Natural killer cell (primary cell): ENCODE measurements at regions not wholly inside any gene's neighbourhood (a gene's known extent, or its start where the extent isn't known, plus 50 kb on each side); places are given as distances from the start of the nearest gene placed in this dataset.

ENCODE experiments used
- ATAC-seq, 3 donors: fragments of 150-1000 bp in 2 of 3; fragments of 200-7000 bp in 1 of 3; cut with Tn5 transposase; 1 replicate in 1 of 3; 2 replicates in 2 of 3; pipeline ENCODE4 v1.10.0; 2021; ENCODE audit warnings: mild to moderate bottlenecking in 2 of 3, moderate library complexity in 2 of 3
- DNase-seq, 2 donors: peaks; one replicate each; pipeline versions ENCODE4 v3.0.0 to v3.0.0-alpha.2; 2013 to 2021; ENCODE audit warnings: mixed read lengths in 1 of 2
- H3K27ac ChIP-seq: one replicate; pipeline ENCODE4 v1.5.1; 2013; ENCODE audit warnings: mild to moderate bottlenecking, low read length
- H3K27me3 ChIP-seq: one replicate; pipeline ENCODE4 v1.6.1; 2013; ENCODE audit warnings: low read length; ENCODE audit not compliant: control insufficient read depth, insufficient read depth
- H3K36me3 ChIP-seq: one replicate; pipeline ENCODE4 v1.6.1; 2013; ENCODE audit warnings: low read length; ENCODE audit not compliant: control insufficient read depth, insufficient read depth
- H3K4me1 ChIP-seq: one replicate; pipeline ENCODE4 v1.6.1; 2013; ENCODE audit warnings: low read length; ENCODE audit not compliant: control insufficient read depth, insufficient read depth
- H3K4me3 ChIP-seq: one replicate; pipeline ENCODE4 v1.5.1; 2013; ENCODE audit warnings: low read length
- H3K9me3 ChIP-seq: one replicate; pipeline ENCODE4 v1.6.1; 2013; ENCODE audit warnings: low read length; ENCODE audit not compliant: control insufficient read depth, insufficient read depth
- H3K27ac Mint-ChIP-seq, 2 donors: one replicate each; pipeline ENCODE4 v1.8.0; 2022; ENCODE audit warnings: mild to moderate bottlenecking in 2 of 2, mixed read lengths in 2 of 2, moderate library complexity in 1 of 2
- H3K27me3 Mint-ChIP-seq, 2 donors: one replicate each; pipeline ENCODE4 v1.8.0; 2022; ENCODE audit warnings: low read depth in 2 of 2, mixed read lengths in 2 of 2
- H3K36me3 Mint-ChIP-seq: one replicate; pipeline ENCODE4 v1.8.0; 2022; ENCODE audit warnings: mixed read lengths
- H3K4me1 Mint-ChIP-seq, 2 donors: one replicate each; pipeline ENCODE4 v1.8.0; 2022; ENCODE audit warnings: mixed read lengths in 2 of 2
- H3K4me3 Mint-ChIP-seq: one replicate; pipeline ENCODE4 v1.8.0; 2022; ENCODE audit warnings: mild to moderate bottlenecking, moderate library complexity, mixed read lengths
- H3K9me3 Mint-ChIP-seq, 2 donors: one replicate each; pipeline ENCODE4 v1.8.0; 2022; ENCODE audit warnings: mixed read lengths in 2 of 2
- CTCF ChIP-seq: fragments of 200-600 bp; IDR thresholded peaks from one replicate; pipeline ENCODE4 v1.8.0; 2022; ENCODE audit warnings: antibody characterized with exemption
- WGBS: methylation state at CpG from one replicate; pipeline ENCODE4 v1.1.7; 2013; ENCODE audit warnings: missing lambda C conversion rate; ENCODE audit not compliant: insufficient coverage; 5-methylcytosine and 5-hydroxymethylcytosine counted together
- intact Hi-C: fragments of 100-400 bp; cut with micrococcal nuclease; formaldehyde crosslinking; loops from one replicate; pipeline ENCODE4 v1.14.2; 2022

- ATAC-seq (no peak), DNase-seq (no peak)
- H3K9me3 Mint-ChIP-seq, result peaks cover 10 to 14% of the 10 kb centered on the region in 2 donors
- H3K36me3 Mint-ChIP-seq, result peaks cover 13% of the 10 kb centered on the region
- H3K4me3 ChIP-seq, result no peak overlapping the region
- no peak overlapping the region for H3K4me3 Mint-ChIP-seq
- H3K27me3 Mint-ChIP-seq, result no peaks in the 10 kb centered on the region
- H3K27ac ChIP-seq, result no peak overlapping the region
- H3K9me3 ChIP-seq, result peaks cover 4% of the 10 kb centered on the region
- H3K36me3 ChIP-seq, result no peaks in the 10 kb centered on the region
- 96% methylated on average over 3 of the region's 3 CpGs for WGBS
- H3K27ac Mint-ChIP-seq, result no peak overlapping the region
- H3K4me1 ChIP-seq, result no peaks in the 10 kb centered on the region
- intact Hi-C loops, result no loop called here
- H3K4me1 Mint-ChIP-seq, result no peaks in the 10 kb centered on the region
- H3K27me3 ChIP-seq, result no peaks in the 10 kb centered on the region
- TF ChIP-seq CTCF, result no peak
These were observed 201.3 kb upstream of the NT5C1B start for GRCh38 chr2:18790509-18791171.

- H3K9me3 ChIP-seq, result peaks cover 4% of the 10 kb centered on the region
- DNase-seq (no peak), ATAC-seq (no peak)
- H3K4me3 Mint-ChIP-seq, result no peak overlapping the region
- no peak overlapping the region for H3K27ac ChIP-seq
- WGBS, result 93% methylated on average over 4 of the region's 5 CpGs
- H3K9me3 Mint-ChIP-seq, result peaks cover 10 to 15% of the 10 kb centered on the region in 2 donors
- H3K36me3 Mint-ChIP-seq, result peaks cover 13% of the 10 kb centered on the region
- intact Hi-C loops, result no loop called here
- H3K4me1 Mint-ChIP-seq, result no peaks in the 10 kb centered on the region
- H3K4me1 ChIP-seq, result no peaks in the 10 kb centered on the region
- no peak overlapping the region for H3K27ac Mint-ChIP-seq
- no peaks in the 10 kb centered on the region for H3K27me3 ChIP-seq
- TF ChIP-seq CTCF, result no peak
- no peak overlapping the region for H3K4me3 ChIP-seq
- H3K36me3 ChIP-seq, result no peaks in the 10 kb centered on the region
- H3K27me3 Mint-ChIP-seq, result no peaks in the 10 kb centered on the region
These were observed 199.2 kb upstream of the NT5C1B start for GRCh38 chr2:18788592-18788991.

GRCh38 chr2:18787726-18788125, 198.4 kb upstream of the NT5C1B start:
- no peak overlapping the region for H3K4me3 Mint-ChIP-seq
- no peaks in the 10 kb centered on the region for H3K4me1 Mint-ChIP-seq
- H3K27ac ChIP-seq, result no peak overlapping the region
- H3K36me3 Mint-ChIP-seq, result peaks cover 13% of the 10 kb centered on the region
- H3K27me3 Mint-ChIP-seq, result no peaks in the 10 kb centered on the region
- intact Hi-C loops, result no loop called here
- H3K36me3 ChIP-seq, result no peaks in the 10 kb centered on the region
- WGBS, result 100% methylated on average over 1 of the region's 2 CpGs
- H3K9me3 ChIP-seq, result peaks cover 4% of the 10 kb centered on the region
- no peak for ATAC-seq
- H3K27ac Mint-ChIP-seq, result no peak overlapping the region
- no peaks in the 10 kb centered on the region for H3K4me1 ChIP-seq
- no peak overlapping the region for H3K4me3 ChIP-seq
- DNase-seq, result no peak
- TF ChIP-seq CTCF, result no peak
- peaks cover 11 to 17% of the 10 kb centered on the region in 2 donors for H3K9me3 Mint-ChIP-seq
- no peaks in the 10 kb centered on the region for H3K27me3 ChIP-seq

- WGBS, result 88% methylated on average over 1 of the region's 2 CpGs
- no peak for DNase-seq
- Histone ChIP-seq H3K36me3 (no peaks in the 10 kb centered on the region), H3K27me3 (no peaks in the 10 kb centered on the region), H3K4me1 (no peaks in the 10 kb centered on the region), H3K4me3 (no peak overlapping the region), H3K27ac (no peak overlapping the region), H3K9me3 (peaks cover 4% of the 10 kb centered on the region)
- H3K9me3 Mint-ChIP-seq, result peaks cover 9 to 21% of the 10 kb centered on the region in 2 donors
- intact Hi-C loops, result no loop called here
- no peak for ATAC-seq
- H3K36me3 Mint-ChIP-seq, result peaks cover 13% of the 10 kb centered on the region
- TF ChIP-seq CTCF, result no peak
- H3K27me3 Mint-ChIP-seq, result no peaks in the 10 kb centered on the region
- H3K27ac Mint-ChIP-seq, result no peak overlapping the region
- no peak overlapping the region for H3K4me3 Mint-ChIP-seq
- H3K4me1 Mint-ChIP-seq, result no peaks in the 10 kb centered on the region
These were observed 194.9 kb upstream of the NT5C1B start for GRCh38 chr2:18784245-18784644.
